ENCODE measurements at regions not wholly inside any gene's neighbourhood (a gene's known extent, or its start where the extent isn't known, plus 50 kb on each side); places are given as distances from the start of the nearest gene placed in this dataset.

DNA sequence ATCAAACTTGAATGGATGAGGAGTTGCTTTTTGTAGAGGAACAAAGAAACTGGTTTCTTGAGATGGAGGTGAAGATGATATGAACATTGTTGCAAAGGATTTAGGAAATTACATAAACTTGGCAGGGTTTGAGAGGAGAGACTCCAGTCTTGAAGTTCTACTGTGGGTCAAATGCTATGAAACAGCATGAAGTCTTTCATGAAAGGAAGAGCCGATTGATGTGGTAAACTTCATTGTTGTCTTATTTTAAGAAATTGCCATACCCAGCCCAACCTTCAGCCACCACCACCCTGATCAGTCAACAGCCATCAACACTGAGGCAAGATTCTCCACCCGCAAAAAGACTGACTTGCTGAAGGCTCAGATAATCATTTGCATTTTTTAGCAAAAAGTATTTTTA is 52.2 kb downstream of the SIPA1L2 start:
- Histone ChIP-seq H3K9me3 (ENCODE audit: control insufficient read depth, insufficient read depth, low read length) (no peaks in the 10 kb centered on the region), H3K4me1 (ENCODE audit: control insufficient read depth, low read length) (no peaks in the 10 kb centered on the region), H3K36me3 (ENCODE audit: control insufficient read depth, low read length) (no peaks in the 10 kb centered on the region), H4K20me1 (ENCODE audit: control insufficient read depth, insufficient read depth, low read depth, low read length) (no peaks in the 10 kb centered on the region), H3K4me2 (ENCODE audit: low read length) (no peak overlapping the region), H3K4me3 (ENCODE audit: low read length) (no peak overlapping the region), H3K27ac (ENCODE audit: low read depth, low read length) (no peak overlapping the region), H3F3A (ENCODE audit: control insufficient read depth, insufficient read depth) (no peaks in the 10 kb centered on the region), H3K79me2 (ENCODE audit: control insufficient read depth, low read length) (no peaks in the 10 kb centered on the region), H3K27me3 (ENCODE audit: control insufficient read depth, low read length) (no peaks in the 10 kb centered on the region), H3K9me2 (replicated peaks; ENCODE audit: control insufficient read depth, low read length) (no peaks in the 10 kb centered on the region)
- TF ChIP-seq, protein P1, sequence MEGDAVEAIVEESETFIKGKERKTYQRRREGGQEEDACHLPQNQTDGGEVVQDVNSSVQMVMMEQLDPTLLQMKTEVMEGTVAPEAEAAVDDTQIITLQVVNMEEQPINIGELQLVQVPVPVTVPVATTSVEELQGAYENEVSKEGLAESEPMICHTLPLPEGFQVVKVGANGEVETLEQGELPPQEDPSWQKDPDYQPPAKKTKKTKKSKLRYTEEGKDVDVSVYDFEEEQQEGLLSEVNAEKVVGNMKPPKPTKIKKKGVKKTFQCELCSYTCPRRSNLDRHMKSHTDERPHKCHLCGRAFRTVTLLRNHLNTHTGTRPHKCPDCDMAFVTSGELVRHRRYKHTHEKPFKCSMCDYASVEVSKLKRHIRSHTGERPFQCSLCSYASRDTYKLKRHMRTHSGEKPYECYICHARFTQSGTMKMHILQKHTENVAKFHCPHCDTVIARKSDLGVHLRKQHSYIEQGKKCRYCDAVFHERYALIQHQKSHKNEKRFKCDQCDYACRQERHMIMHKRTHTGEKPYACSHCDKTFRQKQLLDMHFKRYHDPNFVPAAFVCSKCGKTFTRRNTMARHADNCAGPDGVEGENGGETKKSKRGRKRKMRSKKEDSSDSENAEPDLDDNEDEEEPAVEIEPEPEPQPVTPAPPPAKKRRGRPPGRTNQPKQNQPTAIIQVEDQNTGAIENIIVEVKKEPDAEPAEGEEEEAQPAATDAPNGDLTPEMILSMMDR (IDR thresholded peaks at IDR 0.05; ENCODE audit: low read depth, low read length, poor library complexity, severe bottlenecking) = no peak
- TF ChIP-seq EZH2phosphoT487 (IDR thresholded peaks at IDR 0.05; ENCODE audit: borderline replicate concordance, low read length) = no peak

DNA sequence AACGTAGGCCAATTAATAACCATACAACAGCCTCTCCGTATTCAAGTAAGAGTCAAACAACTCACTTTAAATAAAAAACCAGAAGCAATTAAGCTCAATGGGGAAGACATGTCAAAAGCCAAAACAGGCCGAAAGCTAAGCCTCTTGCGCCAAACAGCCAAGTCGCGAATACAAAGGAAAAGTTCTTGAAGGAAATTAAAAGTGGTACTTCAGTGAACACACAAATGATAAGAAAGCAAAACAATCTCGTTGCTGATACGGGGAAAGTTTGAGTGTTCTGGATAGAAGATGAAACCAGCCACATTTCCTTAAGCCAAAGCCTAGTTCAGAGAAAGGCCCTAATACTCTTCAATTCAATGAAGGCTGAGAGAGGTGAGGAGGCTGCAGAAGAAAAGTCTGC is 53.4 kb downstream of the SIPA1L2 start:
- Histone ChIP-seq H3K27ac (ENCODE audit: low read depth, low read length) (no peak overlapping the region), H3K79me2 (ENCODE audit: control insufficient read depth, low read length) (no peaks in the 10 kb centered on the region), H4K20me1 (ENCODE audit: control insufficient read depth, insufficient read depth, low read depth, low read length) (no peaks in the 10 kb centered on the region), H3K4me1 (ENCODE audit: control insufficient read depth, low read length) (no peaks in the 10 kb centered on the region), H3K4me3 (ENCODE audit: low read length) (no peak overlapping the region), H3K27me3 (ENCODE audit: control insufficient read depth, low read length) (no peaks in the 10 kb centered on the region), H3K9me2 (replicated peaks; ENCODE audit: control insufficient read depth, low read length) (no peaks in the 10 kb centered on the region), H3F3A (ENCODE audit: control insufficient read depth, insufficient read depth) (no peaks in the 10 kb centered on the region), H3K36me3 (ENCODE audit: control insufficient read depth, low read length) (no peaks in the 10 kb centered on the region), H3K9me3 (ENCODE audit: control insufficient read depth, insufficient read depth, low read length) (no peaks in the 10 kb centered on the region), H3K4me2 (ENCODE audit: low read length) (no peak overlapping the region)
- TF ChIP-seq, protein P1 (IDR thresholded peaks at IDR 0.05; ENCODE audit: low read depth, low read length, poor library complexity, severe bottlenecking) = no peak
- TF ChIP-seq EZH2phosphoT487 (IDR thresholded peaks at IDR 0.05; ENCODE audit: borderline replicate concordance, low read length) = no peak

DNA sequence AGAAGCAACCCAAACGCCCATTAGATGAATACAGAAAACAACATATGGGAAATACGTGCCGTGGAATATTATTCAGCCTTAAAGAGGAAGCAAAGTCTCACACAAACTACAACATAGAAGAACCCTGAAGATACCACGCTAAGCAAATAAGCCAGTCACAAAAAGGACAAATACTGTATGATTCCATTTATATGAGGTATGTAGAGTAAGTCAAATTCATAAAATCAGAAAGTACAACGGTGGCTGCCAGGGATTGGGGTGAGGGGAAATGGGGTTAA is 54.2 kb downstream of the SIPA1L2 start:
- no peak overlapping the region for H3K4me3 ChIP-seq (ENCODE audit: low read length)
- H3K4me1 ChIP-seq (ENCODE audit: control insufficient read depth, low read length) = no peaks in the 10 kb centered on the region
- no peak overlapping the region for H3K27ac ChIP-seq (ENCODE audit: low read depth, low read length)
- no peaks in the 10 kb centered on the region for H3K36me3 ChIP-seq (ENCODE audit: control insufficient read depth, low read length)
- H3K27me3 ChIP-seq (ENCODE audit: control insufficient read depth, low read length) = no peaks in the 10 kb centered on the region
- TF ChIP-seq EZH2phosphoT487 (IDR thresholded peaks at IDR 0.05; ENCODE audit: borderline replicate concordance, low read length) = no peak
- TF ChIP-seq, protein P1 (IDR thresholded peaks at IDR 0.05; ENCODE audit: low read depth, low read length, poor library complexity, severe bottlenecking) = no peak
- H3K9me2 ChIP-seq (replicated peaks; ENCODE audit: control insufficient read depth, low read length) = no peaks in the 10 kb centered on the region
- no peaks in the 10 kb centered on the region for H3K79me2 ChIP-seq (ENCODE audit: control insufficient read depth, low read length)
- no peaks in the 10 kb centered on the region for H3F3A ChIP-seq (ENCODE audit: control insufficient read depth, insufficient read depth)
- H3K4me2 ChIP-seq (ENCODE audit: low read length) = no peak overlapping the region
- no peaks in the 10 kb centered on the region for H3K9me3 ChIP-seq (ENCODE audit: control insufficient read depth, insufficient read depth, low read length)
- H4K20me1 ChIP-seq (ENCODE audit: control insufficient read depth, insufficient read depth, low read depth, low read length) = no peaks in the 10 kb centered on the region

Measured in DOHH2 (cell line).